Trophoblast cell (in vitro differentiated cells and primary cell): ENCODE measurements at regions not wholly inside any gene's neighbourhood (a gene's known extent, or its start where the extent isn't known, plus 50 kb on each side); places are given as distances from the start of the nearest gene placed in this dataset.
"Not testable (repeated sequence)": the region's sequence is repeated elsewhere in the genome, so short reads cannot be mapped to it uniquely, and the experiment has no call there.

Source experiments
- DNase-seq, 2 donors: peaks; one replicate each; pipeline ENCODE4 v3.0.0-alpha.2; 2016
- H2AFZ ChIP-seq: 2 replicates; pipeline ENCODE4 v1.6.1; 2013; ENCODE audit warnings: low read length, moderate library complexity, mild to moderate bottlenecking; ENCODE audit not compliant: insufficient read depth, poor library complexity
- H2AK5ac ChIP-seq: 2 replicates; pipeline ENCODE4 v1.6.1; 2013; ENCODE audit warnings: mild to moderate bottlenecking, low read length
- H2BK120ac ChIP-seq: 2 replicates; pipeline ENCODE4 v1.6.1; 2013; ENCODE audit warnings: low read length, mild to moderate bottlenecking, moderate library complexity; ENCODE audit not compliant: insufficient read depth, poor library complexity
- H2BK12ac ChIP-seq: 2 replicates; pipeline ENCODE4 v1.6.1; 2013; ENCODE audit warnings: mild to moderate bottlenecking, low read length, moderate library complexity
- H2BK5ac ChIP-seq: 2 replicates; pipeline ENCODE4 v1.6.1; 2013; ENCODE audit warnings: low read length, low read depth, moderate library complexity, mild to moderate bottlenecking; ENCODE audit not compliant: poor library complexity
- H3K14ac ChIP-seq: 2 replicates; pipeline ENCODE4 v1.6.1; 2013; ENCODE audit warnings: mild to moderate bottlenecking, low read length
- H3K18ac ChIP-seq: 2 replicates; pipeline ENCODE4 v1.6.1; 2013; ENCODE audit warnings: mild to moderate bottlenecking, low read length
- H3K23ac ChIP-seq: 2 replicates; pipeline ENCODE4 v1.6.1; 2013; ENCODE audit warnings: low read length
- H3K27ac ChIP-seq: 2 replicates; pipeline ENCODE4 v1.5.1; 2013; ENCODE audit warnings: low read depth, mild to moderate bottlenecking, inconsistent platforms, low read length, moderate library complexity
- H3K27me3 ChIP-seq: 2 replicates; pipeline ENCODE4 v1.6.1; 2013; ENCODE audit warnings: inconsistent platforms, mild to moderate bottlenecking, low read length, moderate library complexity; ENCODE audit not compliant: insufficient read depth
- H3K36me3 ChIP-seq, 2 experiments: 1 replicate in 1 of 2; 2 replicates in 1 of 2; pipeline ENCODE4 v1.6.1; 2013; ENCODE audit warnings: low read length in 2 of 2, mild to moderate bottlenecking in 2 of 2, moderate library complexity in 1 of 2; ENCODE audit not compliant: insufficient read depth in 2 of 2, control insufficient read depth in 1 of 2
- H3K4ac ChIP-seq: 2 replicates; pipeline ENCODE4 v1.6.1; 2013; ENCODE audit warnings: low read depth, mild to moderate bottlenecking, low read length, moderate library complexity
- H3K4me1 ChIP-seq, 2 experiments: 1 replicate in 1 of 2; 2 replicates in 1 of 2; pipeline ENCODE4 v1.6.1; 2013; ENCODE audit warnings: low read length in 2 of 2, mild to moderate bottlenecking in 2 of 2, moderate library complexity in 1 of 2; ENCODE audit not compliant: insufficient read depth in 2 of 2, control insufficient read depth in 1 of 2
- H3K4me2 ChIP-seq: 2 replicates; pipeline ENCODE4 v1.6.1; 2013; ENCODE audit warnings: inconsistent platforms, mild to moderate bottlenecking, low read length, moderate library complexity
- H3K4me3 ChIP-seq: 2 replicates; pipeline ENCODE4 v1.5.1; 2013; ENCODE audit warnings: mild to moderate bottlenecking, low read depth, low read length, inconsistent platforms
- H3K79me1 ChIP-seq: one replicate; pipeline ENCODE4 v1.6.1; 2013; ENCODE audit warnings: low read length
- H3K79me2 ChIP-seq: 2 replicates; pipeline ENCODE4 v1.6.1; 2013; ENCODE audit warnings: low read length, mild to moderate bottlenecking; ENCODE audit not compliant: control insufficient read depth, insufficient read depth, poor library complexity
- H3K9ac ChIP-seq: 2 replicates; pipeline ENCODE4 v1.6.1; 2013; ENCODE audit warnings: mild to moderate bottlenecking, low read length
- H3K9me3 ChIP-seq: 2 replicates; pipeline ENCODE4 v1.6.1; 2013; ENCODE audit warnings: low read depth, mild to moderate bottlenecking, control low read depth, inconsistent platforms, low read length; ENCODE audit not compliant: insufficient read depth
- H4K12ac ChIP-seq: 2 replicates; pipeline ENCODE4 v1.6.1; 2013; ENCODE audit warnings: low read depth, mild to moderate bottlenecking, low read length, moderate library complexity
- H4K8ac ChIP-seq: 2 replicates; pipeline ENCODE4 v1.6.1; 2013; ENCODE audit warnings: low read depth, mild to moderate bottlenecking, low read length, moderate library complexity
- H4K91ac ChIP-seq: one replicate; pipeline ENCODE4 v1.6.1; 2013; ENCODE audit warnings: low read depth, mild to moderate bottlenecking, low read length, moderate library complexity
- WGBS: extraction: QIAGEN DNeasy Blood & Tissue Kit; methylation state at CpG from one replicate; pipeline ENCODE4 v1.1.7; 2013; ENCODE audit warnings: missing lambda C conversion rate; ENCODE audit not compliant: insufficient read length, insufficient coverage; ENCODE audit errors: extremely low coverage; 5-methylcytosine and 5-hydroxymethylcytosine counted together

DNA sequence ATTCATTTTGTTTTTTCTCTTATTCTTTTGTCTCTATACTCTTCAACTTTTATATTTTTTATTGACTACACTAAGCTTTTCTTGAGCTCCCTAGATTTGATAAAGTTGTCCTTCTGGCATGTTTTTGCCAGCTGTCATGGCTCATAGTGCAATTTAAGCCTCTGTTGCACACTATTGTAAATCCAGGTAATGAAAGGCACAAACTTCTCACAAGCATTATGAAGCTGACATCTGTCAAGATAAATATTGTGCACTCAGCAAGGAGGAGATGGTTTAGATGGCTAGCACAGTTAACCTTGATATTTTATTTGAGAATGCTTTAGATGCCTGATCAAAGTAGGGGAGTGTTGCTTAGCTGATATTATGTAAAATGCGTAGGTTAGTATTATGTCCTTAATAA lies 1280.9 kb downstream of the NSUN3 start:
- Histone ChIP-seq H3K4me3 (no peak overlapping the region), H3K4me2 (no peak overlapping the region), H2AK5ac (no peak overlapping the region), H3K79me1 (peaks cover 6% of the 10 kb centered on the region), H3K4ac (no peak overlapping the region), H4K12ac (no peak overlapping the region), H3K9me3 (no peaks in the 10 kb centered on the region), H2BK120ac (no peak overlapping the region), H3K14ac (no peak overlapping the region), H2BK5ac (no peak overlapping the region), H3K4me1 (peaks cover 4 to 5% of the 10 kb centered on the region in 2 experiments), H3K36me3 (no peaks in the 10 kb centered on the region), H2AFZ (no peak overlapping the region), H3K23ac (no peak overlapping the region), H3K9ac (no peak overlapping the region), H3K79me2 (no peaks in the 10 kb centered on the region), H4K8ac (no peak overlapping the region), H3K18ac (no peak overlapping the region), H3K27ac (no peak overlapping the region), H3K27me3 (no peaks in the 10 kb centered on the region), H2BK12ac (no peak overlapping the region), H4K91ac (no peak overlapping the region)
- no peak for DNase-seq
- whole genome bisulfite sequencing = no CpG with 5 or more reads among the region's 1 CpG

DNA sequence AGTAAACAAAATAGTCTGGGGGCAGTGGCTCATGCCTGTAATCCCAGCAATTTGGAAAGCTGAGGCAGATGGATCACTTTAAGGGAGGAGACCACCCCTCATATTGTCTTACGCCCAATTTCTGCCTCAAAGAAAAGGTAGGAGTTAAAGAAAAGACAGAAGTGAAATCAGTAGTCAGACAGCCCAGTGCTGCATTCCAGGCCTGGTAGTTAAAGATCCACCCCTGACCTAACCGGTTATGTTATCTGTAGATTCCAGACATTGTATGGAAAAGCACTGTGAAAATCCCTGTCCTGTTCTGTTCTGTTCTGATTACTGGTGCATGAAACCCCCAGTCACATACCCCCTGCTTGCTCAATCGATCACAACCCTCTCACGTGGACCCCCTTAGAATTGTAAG lies 1285.1 kb downstream of the NSUN3 start:
- not testable (repeated sequence) for H4K8ac ChIP-seq, H2AK5ac ChIP-seq, H3K79me2 ChIP-seq, H3K4me1 ChIP-seq, H3K9me3 ChIP-seq, H3K36me3 ChIP-seq, H3K27me3 ChIP-seq, H4K12ac ChIP-seq, H3K9ac ChIP-seq, H3K4me3 ChIP-seq, H3K4ac ChIP-seq, H3K23ac ChIP-seq, H3K79me1 ChIP-seq
- Histone ChIP-seq H3K27ac (peak overlapping the region; percentile 92), H4K91ac (peak overlapping the region; percentile 72), H2BK5ac (peak overlapping the region; percentile 97), H3K4me2 (peak overlapping the region; percentile 57), H3K18ac (peak overlapping the region; percentile 37), H2BK12ac (peak overlapping the region; percentile 98), H2BK120ac (peak overlapping the region; percentile 95), H3K14ac (peak overlapping the region; percentile 94), H2AFZ (peak overlapping the region; percentile 54)
- peak; percentile 22 to 62 for DNase-seq
- no CpG with 5 or more reads among the region's 4 CpGs for WGBS

DNA sequence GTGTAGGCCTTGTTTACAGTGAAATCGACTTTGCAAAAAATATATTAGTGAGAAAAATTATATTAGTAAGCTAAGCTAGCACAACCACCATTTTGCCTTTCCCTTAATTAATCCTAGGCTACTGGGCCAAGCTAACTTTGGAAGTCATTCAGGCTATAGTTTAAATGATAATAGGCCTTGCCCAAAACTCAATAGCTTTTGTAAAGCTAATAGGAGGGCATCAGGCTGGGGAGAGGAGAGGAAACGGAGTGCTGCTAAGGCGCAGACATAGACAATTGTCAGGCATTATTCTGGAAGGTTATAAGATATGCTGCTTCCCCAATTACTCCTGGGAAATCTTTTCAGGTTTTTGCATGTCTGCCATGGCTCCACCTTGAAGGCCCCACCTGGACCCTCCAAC lies 1286.0 kb downstream of the NSUN3 start:
- Histone ChIP-seq H3K23ac (no peak overlapping the region), H3K27ac (peak overlapping the region; percentile 92), H3K4ac (no peak overlapping the region), H2BK12ac (peak overlapping the region; percentile 95), H3K27me3 (no peaks in the 10 kb centered on the region), H3K36me3 (peaks cover 0 to 2% of the 10 kb centered on the region in 2 experiments), H3K9ac (no peak overlapping the region), H4K8ac (peak overlapping the region; percentile 48), H2AFZ (no peak overlapping the region), H3K79me1 (peaks cover 9% of the 10 kb centered on the region), H4K91ac (peak overlapping the region; percentile 88), H3K4me3 (no peak overlapping the region), H3K4me2 (no peak overlapping the region), H3K14ac (peak overlapping the region; percentile 76), H2BK5ac (peak overlapping the region; percentile 80), H2AK5ac (no peak overlapping the region), H3K4me1 (peaks cover 5 to 7% of the 10 kb centered on the region in 2 experiments), H3K9me3 (peaks cover 4% of the 10 kb centered on the region), H3K18ac (no peak overlapping the region), H2BK120ac (peak overlapping the region; percentile 98), H4K12ac (no peak overlapping the region), H3K79me2 (no peaks in the 10 kb centered on the region)
- DNase-seq = no peak
- WGBS = no CpG with 5 or more reads among the region's 3 CpGs

DNA sequence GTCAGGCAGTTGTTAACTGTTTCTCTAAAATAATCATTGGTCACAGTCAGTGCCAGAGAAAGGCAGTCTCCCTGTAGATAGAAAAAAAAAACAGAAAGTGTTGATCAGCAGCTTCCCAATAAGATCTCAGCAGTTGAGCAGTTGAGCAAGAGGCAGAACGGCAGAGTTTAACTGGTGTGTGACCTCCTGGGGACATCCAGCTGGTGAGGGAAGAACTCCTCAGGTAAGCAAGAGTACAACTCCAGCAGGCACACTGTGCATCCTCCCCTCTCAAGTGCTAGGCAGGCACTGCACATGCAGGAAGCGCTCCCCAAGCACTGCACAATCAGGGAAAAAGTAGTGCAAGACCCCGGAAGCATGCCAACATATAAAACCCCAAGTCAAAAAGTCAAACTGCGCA lies 1287.2 kb downstream of the NSUN3 start:
- Histone ChIP-seq H3K36me3 (peaks cover 0 to 2% of the 10 kb centered on the region in 2 experiments), H3K27ac (no peak overlapping the region), H2AK5ac (no peak overlapping the region), H4K12ac (no peak overlapping the region), H3K14ac (no peak overlapping the region), H3K4me3 (no peak overlapping the region), H2BK120ac (no peak overlapping the region), H3K4ac (no peak overlapping the region), H3K4me1 (peaks cover 5 to 7% of the 10 kb centered on the region in 2 experiments), H3K9me3 (peaks cover 4% of the 10 kb centered on the region), H4K91ac (no peak overlapping the region), H3K23ac (no peak overlapping the region), H3K79me1 (peaks cover 9% of the 10 kb centered on the region), H4K8ac (no peak overlapping the region), H2BK12ac (peak overlapping the region; percentile 30), H2BK5ac (no peak overlapping the region), H3K27me3 (no peaks in the 10 kb centered on the region), H3K4me2 (no peak overlapping the region), H2AFZ (no peak overlapping the region), H3K9ac (no peak overlapping the region), H3K18ac (no peak overlapping the region), H3K79me2 (no peaks in the 10 kb centered on the region)
- no CpG with 5 or more reads among the region's 4 CpGs for WGBS
- no peak for DNase-seq
